CD4-positive, alpha-beta T cell treated with Interferon alpha-2 for 1 hour (primary cell): ENCODE measurements at regions not wholly inside any gene's neighbourhood (a gene's known extent, or its start where the extent isn't known, plus 50 kb on each side); places are given as distances from the start of the nearest gene placed in this dataset.
A peak's percentile ranks its signal among the peaks of the same experiment; 100 is the strongest.
"Not testable (repeated sequence)": the region's sequence is repeated elsewhere in the genome, so short reads cannot be mapped to it uniquely, and the experiment has no call there.

ENCODE experiments used
- DNase-seq, 2 donors: peaks; one replicate each; pipeline ENCODE4 v3.0.0-alpha.2; 2020 to 2022

DNA sequence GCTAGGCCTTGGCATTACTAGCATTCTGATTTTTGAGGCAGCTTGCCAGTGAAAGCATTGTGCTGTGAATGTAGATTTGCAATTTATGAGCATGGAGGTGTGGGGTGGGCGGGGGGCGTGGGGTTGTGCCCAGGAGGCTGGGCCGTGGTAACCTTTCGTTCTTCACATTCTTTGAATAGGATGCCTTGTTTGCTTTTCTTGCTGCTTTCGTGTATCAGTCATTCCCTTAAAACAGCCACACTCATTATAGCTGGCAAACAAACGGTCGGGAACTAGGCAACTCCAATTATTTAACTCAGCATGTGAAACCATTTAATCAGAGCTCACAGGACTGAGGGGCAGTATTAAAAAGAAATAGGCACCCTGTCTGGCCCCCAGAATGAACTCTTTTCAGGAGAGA is 115.9 kb upstream of the PELI2 start:
- no peak for DNase-seq

- DNase-seq, result peak; percentile 11 to 60
These were observed 115.2 kb upstream of the PELI2 start for GRCh38 chr14:56002876-56003625.

GRCh38 chr14:56004323-56004722 is 113.9 kb upstream of the PELI2 start:
- no peak for DNase-seq

- DNase-seq, result peak in 1 of 2 donors; percentile 41
These were observed 113.4 kb upstream of the PELI2 start for GRCh38 chr14:56004786-56005185.

GRCh38 chr14:56005191-56006053 is 112.8 kb upstream of the PELI2 start:
- DNase-seq, result no peak

GRCh38 chr14:56007491-56007890 is 110.7 kb upstream of the PELI2 start:
- not testable (repeated sequence) for DNase-seq

- DNase-seq, result no peak
These were observed 110.1 kb upstream of the PELI2 start for GRCh38 chr14:56008150-56008549.

DNA sequence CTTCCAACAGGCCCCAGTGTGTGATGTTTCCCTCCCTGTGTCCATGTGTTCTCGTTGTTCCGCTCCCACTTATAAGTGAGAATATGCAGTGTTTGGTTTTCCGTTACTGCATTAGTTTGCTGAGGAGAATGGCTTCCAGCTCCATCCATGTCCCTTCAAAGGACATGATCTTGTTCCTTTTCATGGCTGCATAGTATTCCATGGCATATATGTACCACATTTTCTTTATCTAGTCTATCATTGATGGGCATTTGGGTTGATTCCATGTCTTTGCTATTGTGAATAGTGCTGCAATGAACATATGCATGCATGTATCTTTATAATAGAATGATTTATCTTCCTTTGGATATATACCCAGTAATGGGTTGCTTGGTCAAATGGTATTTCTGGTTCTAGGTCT is 109.5 kb upstream of the PELI2 start:
- not testable (repeated sequence) for DNase-seq

DNA sequence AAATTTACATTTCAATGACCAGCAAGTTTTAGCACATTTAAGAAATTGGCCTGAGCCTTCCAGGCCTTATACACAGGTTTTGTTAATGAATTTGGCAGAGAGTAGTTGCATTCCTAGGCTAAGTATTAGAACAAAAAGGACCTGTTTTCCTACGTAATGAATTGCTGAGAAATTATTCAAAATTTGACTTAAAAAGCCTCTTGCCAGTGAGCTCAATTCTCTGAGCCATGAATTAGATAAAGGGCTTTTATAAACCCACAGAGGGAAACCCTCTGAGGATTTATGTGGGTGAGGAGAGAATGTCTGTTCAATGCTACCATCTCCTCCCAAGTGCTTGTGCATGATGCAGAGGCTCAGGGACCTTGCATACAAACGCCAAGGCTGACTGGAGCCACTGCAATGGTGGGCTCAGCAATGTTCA is 94.5 kb upstream of the PELI2 start:
- DNase-seq, result no peak

DNA sequence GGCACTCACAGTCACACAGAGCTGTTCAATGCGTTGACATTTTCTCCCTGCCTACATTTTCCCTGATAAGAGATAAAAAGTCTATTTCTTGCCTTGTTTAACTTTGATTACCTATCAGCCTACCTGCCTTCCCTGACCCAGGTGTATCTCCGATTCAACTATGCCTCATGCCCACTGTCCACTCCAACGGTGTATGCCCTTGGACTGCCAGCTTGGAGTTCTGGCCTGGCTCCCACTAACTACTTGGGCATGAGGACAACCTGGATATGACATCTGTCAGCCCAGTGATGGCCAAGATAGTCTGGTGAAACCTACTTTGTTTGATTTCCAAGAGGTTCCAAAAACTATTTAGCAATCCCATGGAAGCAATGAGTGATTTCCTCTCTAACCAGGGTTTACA is 93.0 kb upstream of the PELI2 start:
- no peak for DNase-seq

DNA sequence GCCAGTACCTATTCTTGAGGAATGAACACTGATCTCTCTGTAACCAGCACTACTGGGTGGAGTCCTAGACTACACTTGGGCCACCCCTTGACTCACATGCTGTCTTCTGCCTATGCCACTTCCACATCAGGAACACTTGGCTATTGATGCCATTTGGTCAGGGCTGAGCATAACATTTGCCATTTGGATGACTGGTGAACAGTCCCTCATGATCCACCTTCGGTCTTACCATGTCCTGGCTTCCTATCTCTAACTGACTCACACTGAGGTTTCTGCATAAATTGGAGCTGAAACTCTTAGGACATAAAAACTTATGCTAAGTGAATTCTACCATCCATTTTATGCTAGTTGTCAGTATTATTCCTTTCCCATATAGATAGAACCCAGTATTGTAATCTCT is 91.7 kb upstream of the PELI2 start:
- DNase-seq, result no peak

GRCh38 chr14:56027421-56027820 is 90.8 kb upstream of the PELI2 start:
- no peak for DNase-seq

DNA sequence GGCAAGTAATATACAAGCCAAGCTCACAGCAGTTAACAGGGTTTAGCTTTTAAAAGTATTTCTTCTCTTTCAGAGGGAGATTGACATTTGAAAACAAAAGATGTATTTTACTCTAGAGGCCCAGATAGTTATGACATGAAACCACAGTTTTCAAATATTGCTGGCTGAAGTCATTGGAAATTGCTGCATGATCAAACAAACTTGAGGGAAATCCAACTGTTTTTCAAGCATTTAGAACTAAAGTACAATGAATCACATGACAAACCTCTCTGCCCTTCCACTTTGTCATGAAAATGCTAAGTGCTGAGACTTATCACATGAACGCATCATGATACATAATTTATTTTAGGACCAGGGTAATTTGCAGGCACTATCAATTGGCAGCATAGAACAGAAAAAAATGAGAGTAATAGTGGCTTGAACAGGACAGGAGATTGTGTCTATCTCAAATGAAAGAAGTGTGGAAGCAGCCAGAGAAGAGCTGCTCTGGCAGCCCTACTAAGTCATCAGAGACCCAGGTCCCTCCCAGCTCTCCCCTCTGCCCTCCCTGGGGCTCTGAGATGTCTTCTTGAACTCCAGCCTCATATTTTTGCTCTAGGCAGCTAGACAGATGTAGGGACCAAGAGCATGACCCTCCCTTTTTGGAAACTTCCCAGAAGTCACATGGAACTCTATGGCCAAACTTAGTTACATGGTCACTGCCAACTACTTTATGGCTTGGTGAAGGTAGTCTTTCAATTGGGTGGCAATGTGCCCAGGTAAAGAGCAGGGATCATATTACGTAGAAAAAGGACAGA is 90.1 kb upstream of the PELI2 start:
- no peak for DNase-seq

- DNase-seq, result no peak
These were observed 81.9 kb upstream of the PELI2 start for GRCh38 chr14:56036353-56036752.

DNA sequence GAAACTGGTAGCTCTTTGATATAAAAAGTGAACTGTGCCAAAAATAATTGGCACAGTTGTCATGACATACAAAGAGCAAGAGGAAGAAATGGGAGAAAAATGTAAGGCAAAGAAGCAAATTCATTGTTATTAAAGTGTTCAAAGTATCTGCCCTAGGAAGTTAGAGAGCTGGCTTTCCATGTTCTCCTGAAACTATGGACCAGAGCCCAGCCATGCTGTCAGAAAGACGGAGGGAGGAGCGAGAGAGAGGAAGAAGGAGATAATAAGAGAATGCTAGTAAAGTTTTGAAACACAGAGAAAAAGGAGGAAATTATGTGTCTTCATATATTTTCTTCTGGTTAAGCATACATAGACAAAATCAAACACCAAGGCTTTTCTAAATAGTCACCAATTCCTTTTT is 78.1 kb upstream of the PELI2 start:
- DNase-seq, result no peak

- DNase-seq, result no peak
These were observed 74.0 kb upstream of the PELI2 start for GRCh38 chr14:56044196-56044595.

DNA sequence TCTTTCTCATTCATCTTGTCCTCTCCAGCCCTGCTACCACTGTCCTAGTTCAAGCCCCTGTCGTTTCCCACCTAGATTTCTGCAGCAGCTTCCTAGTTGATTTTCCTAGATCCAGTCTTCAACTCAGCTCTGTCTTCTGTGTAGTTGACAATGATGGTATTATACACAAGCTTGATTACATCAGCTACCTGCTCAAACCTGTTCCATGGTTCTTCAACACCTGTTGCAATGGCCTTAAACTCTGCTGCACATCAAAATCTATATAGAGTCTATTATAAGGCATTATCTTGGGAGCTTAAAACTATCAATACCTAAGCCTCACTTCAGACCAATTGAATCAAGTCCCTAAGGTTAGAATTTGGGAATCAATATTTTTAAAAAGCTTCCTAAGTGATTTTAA is 71.7 kb upstream of the PELI2 start:
- no peak for DNase-seq

- DNase-seq, result no peak
These were observed 71.2 kb upstream of the PELI2 start for GRCh38 chr14:56046996-56047395.

DNA sequence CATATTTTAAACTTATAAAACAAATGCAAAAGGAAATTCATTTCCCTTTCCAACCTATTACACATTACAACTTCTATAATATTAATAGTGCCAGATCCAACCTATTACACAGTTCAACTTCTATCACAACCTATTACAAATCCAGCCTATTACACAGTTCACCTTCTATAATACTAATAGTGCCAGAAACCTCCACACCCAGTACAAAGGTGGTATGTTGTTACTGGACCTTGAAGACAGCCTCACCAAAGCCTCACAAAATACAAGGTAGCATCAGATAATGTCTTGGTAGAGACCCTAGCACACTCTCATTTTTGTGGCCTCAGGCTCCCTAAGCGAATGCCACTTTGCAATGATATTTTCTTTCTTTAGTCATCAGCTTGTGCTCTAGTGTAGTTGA is 68.7 kb upstream of the PELI2 start:
- DNase-seq, result no peak

GRCh38 chr14:56055511-56055910 is 62.7 kb upstream of the PELI2 start:
- no peak for DNase-seq

GRCh38 chr14:56056031-56056430 is 62.2 kb upstream of the PELI2 start:
- DNase-seq, result no peak

DNA sequence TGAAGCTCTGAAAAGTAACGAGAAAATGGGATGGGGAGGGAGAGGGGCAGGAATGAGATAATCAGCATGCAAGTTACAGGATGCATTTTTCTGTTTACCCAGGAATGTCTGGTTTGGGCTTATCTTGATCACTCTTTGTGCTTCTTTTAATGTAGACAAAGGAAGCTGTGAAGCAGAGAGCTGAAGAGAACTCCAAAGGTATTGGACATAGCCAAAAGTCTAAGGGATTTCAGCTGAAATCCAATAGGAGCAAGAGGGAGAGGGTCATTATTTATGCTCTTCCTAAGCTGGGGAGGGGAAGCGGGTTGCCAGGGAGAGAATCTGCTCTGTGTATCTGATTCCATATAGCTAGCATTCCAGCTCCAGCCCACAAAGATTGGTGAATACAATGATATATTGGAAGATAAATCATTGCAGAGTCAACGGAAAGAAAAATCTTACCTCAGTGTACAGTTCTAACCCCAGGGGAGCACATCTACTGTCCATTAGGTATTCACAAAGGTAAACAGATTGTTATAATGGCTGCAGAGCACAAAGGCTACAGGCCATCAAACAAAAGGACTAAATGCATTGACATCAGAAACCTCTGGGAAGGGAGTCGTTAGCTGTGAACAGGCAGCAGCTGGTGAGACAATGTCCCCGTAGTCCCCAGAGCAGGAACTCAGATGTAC is 61.0 kb upstream of the PELI2 start:
- DNase-seq, result no peak

GRCh38 chr14:56057767-56058166 is 60.4 kb upstream of the PELI2 start:
- no peak for DNase-seq
